HUES6 (cell line): ENCODE measurements at regions not wholly inside any gene's neighbourhood (a gene's known extent, or its start where the extent isn't known, plus 50 kb on each side); places are given as distances from the start of the nearest gene placed in this dataset.

ENCODE experiments used
- H3K27ac ChIP-seq: 2 replicates; pipeline ENCODE4 v1.7.0; 2013; ENCODE audit warnings: low read depth, mild to moderate bottlenecking, low read length, inconsistent platforms
- H3K27me3 ChIP-seq: 2 replicates; pipeline ENCODE4 v1.6.1; 2013; ENCODE audit warnings: low read length; ENCODE audit not compliant: control insufficient read depth, insufficient read depth
- H3K36me3 ChIP-seq: 2 replicates; pipeline ENCODE4 v1.6.1; 2013; ENCODE audit warnings: low read length; ENCODE audit not compliant: control insufficient read depth, insufficient read depth
- H3K4me1 ChIP-seq: 2 replicates; pipeline ENCODE4 v1.6.1; 2013; ENCODE audit warnings: low read length; ENCODE audit not compliant: control insufficient read depth, insufficient read depth
- H3K4me3 ChIP-seq: 2 replicates; pipeline ENCODE4 v1.5.1; 2013; ENCODE audit warnings: low read depth, low read length
- H3K9ac ChIP-seq: one replicate; pipeline ENCODE4 v1.6.1; 2013; ENCODE audit warnings: mild to moderate bottlenecking, low read length
- H3K9me3 ChIP-seq: 2 replicates; pipeline ENCODE4 v1.6.1; 2013; ENCODE audit warnings: low read depth, low read length; ENCODE audit not compliant: control insufficient read depth, insufficient read depth

- no peak overlapping the region for H3K9ac ChIP-seq
- H3K4me3 ChIP-seq: no peak overlapping the region
- peaks cover 19% of the 10 kb centered on the region for H3K9me3 ChIP-seq
- peaks cover 10% of the 10 kb centered on the region; the same call in 1 of the 2 replicates for H3K27me3 ChIP-seq
- no peak overlapping the region for H3K27ac ChIP-seq
- no peaks in the 10 kb centered on the region for H3K4me1 ChIP-seq
- no peaks in the 10 kb centered on the region for H3K36me3 ChIP-seq
Measured at GRCh38 chr1:223445402-223445801, 52.2 kb downstream of the CCDC185 start.

- no peaks in the 10 kb centered on the region for H3K27me3 ChIP-seq
- H3K27ac ChIP-seq: no peak overlapping the region
- H3K9ac ChIP-seq: no peak overlapping the region
- no peak overlapping the region for H3K4me3 ChIP-seq
- H3K9me3 ChIP-seq: no peaks in the 10 kb centered on the region
- H3K36me3 ChIP-seq: no peaks in the 10 kb centered on the region
- H3K4me1 ChIP-seq: no peaks in the 10 kb centered on the region
Measured at GRCh38 chr1:223453902-223454301, 60.7 kb downstream of the CCDC185 start.

- no peak overlapping the region for H3K27ac ChIP-seq
- H3K36me3 ChIP-seq: no peaks in the 10 kb centered on the region
- no peaks in the 10 kb centered on the region for H3K27me3 ChIP-seq
- no peaks in the 10 kb centered on the region for H3K4me1 ChIP-seq
- no peak overlapping the region for H3K4me3 ChIP-seq
- H3K9ac ChIP-seq: no peak overlapping the region
- H3K9me3 ChIP-seq: no peaks in the 10 kb centered on the region
Measured at GRCh38 chr1:223454959-223455358, 61.7 kb downstream of the CCDC185 start.

GRCh38 chr1:223455470-223455869, 62.3 kb downstream of the CCDC185 start:
- no peaks in the 10 kb centered on the region for H3K36me3 ChIP-seq
- no peaks in the 10 kb centered on the region for H3K27me3 ChIP-seq
- no peaks in the 10 kb centered on the region for H3K4me1 ChIP-seq
- H3K9ac ChIP-seq: no peak overlapping the region
- no peak overlapping the region for H3K4me3 ChIP-seq
- H3K27ac ChIP-seq: no peak overlapping the region
- H3K9me3 ChIP-seq: no peaks in the 10 kb centered on the region

GRCh38 chr1:223456747-223457146, 63.5 kb downstream of the CCDC185 start:
- H3K27me3 ChIP-seq: peaks cover 5% of the 10 kb centered on the region; the same call in 1 of the 2 replicates
- no peaks in the 10 kb centered on the region for H3K9me3 ChIP-seq
- H3K36me3 ChIP-seq: no peaks in the 10 kb centered on the region
- no peak overlapping the region for H3K27ac ChIP-seq
- H3K4me1 ChIP-seq: no peaks in the 10 kb centered on the region
- no peak overlapping the region for H3K4me3 ChIP-seq
- H3K9ac ChIP-seq: no peak overlapping the region

GRCh38 chr1:223460566-223461189, 67.5 kb downstream of the CCDC185 start:
- Histone ChIP-seq H3K9me3 (no peaks in the 10 kb centered on the region), H3K27me3 (peaks cover 5% of the 10 kb centered on the region; the same call in 1 of the 2 replicates), H3K9ac (no peak overlapping the region), H3K4me1 (no peaks in the 10 kb centered on the region), H3K36me3 (no peaks in the 10 kb centered on the region), H3K27ac (no peak overlapping the region), H3K4me3 (no peak overlapping the region)

- no peaks in the 10 kb centered on the region for H3K9me3 ChIP-seq
- H3K27ac ChIP-seq: no peak overlapping the region
- no peaks in the 10 kb centered on the region for H3K36me3 ChIP-seq
- H3K9ac ChIP-seq: no peak overlapping the region
- H3K4me3 ChIP-seq: no peak overlapping the region
- peaks cover 5% of the 10 kb centered on the region; the same call in 1 of the 2 replicates for H3K27me3 ChIP-seq
- no peaks in the 10 kb centered on the region for H3K4me1 ChIP-seq
Measured at GRCh38 chr1:223462047-223462630, 68.9 kb downstream of the CCDC185 start.

- Histone ChIP-seq H3K9me3 (no peaks in the 10 kb centered on the region), H3K27me3 (peaks cover 5% of the 10 kb centered on the region; the same call in 1 of the 2 replicates), H3K4me1 (no peaks in the 10 kb centered on the region), H3K9ac (no peak overlapping the region), H3K4me3 (no peak overlapping the region), H3K27ac (no peak overlapping the region), H3K36me3 (no peaks in the 10 kb centered on the region)
Measured at GRCh38 chr1:223462866-223463404, 69.7 kb downstream of the CCDC185 start.

GRCh38 chr1:223466151-223466550, 72.9 kb downstream of the CCDC185 start:
- H3K4me3 ChIP-seq: no peak overlapping the region
- H3K9me3 ChIP-seq: no peaks in the 10 kb centered on the region

GRCh38 chr1:223471566-223471965, 78.4 kb downstream of the CCDC185 start:
- no peak overlapping the region for H3K9ac ChIP-seq
- no peaks in the 10 kb centered on the region for H3K27me3 ChIP-seq

More at GRCh38 chr1:223466151-223466550, 72.9 kb downstream of the CCDC185 start:
- Histone ChIP-seq H3K27me3 (peaks cover under 1% of the 10 kb centered on the region; the same call in 1 of the 2 replicates), H3K9ac (no peak overlapping the region), H3K36me3 (no peaks in the 10 kb centered on the region), H3K27ac (no peak overlapping the region), H3K4me1 (no peaks in the 10 kb centered on the region)

GRCh38 chr1:223472057-223472456, 78.8 kb downstream of the CCDC185 start:
- no peaks in the 10 kb centered on the region for H3K4me1 ChIP-seq
- H3K9me3 ChIP-seq: no peaks in the 10 kb centered on the region
- no peaks in the 10 kb centered on the region for H3K27me3 ChIP-seq
- H3K9ac ChIP-seq: no peak overlapping the region
- no peaks in the 10 kb centered on the region for H3K36me3 ChIP-seq
- H3K27ac ChIP-seq: no peak overlapping the region
- H3K4me3 ChIP-seq: no peak overlapping the region

More at GRCh38 chr1:223471566-223471965, 78.4 kb downstream of the CCDC185 start:
- no peaks in the 10 kb centered on the region for H3K36me3 ChIP-seq
- no peaks in the 10 kb centered on the region for H3K4me1 ChIP-seq
- no peak overlapping the region for H3K4me3 ChIP-seq
- no peak overlapping the region for H3K27ac ChIP-seq
- H3K9me3 ChIP-seq: no peaks in the 10 kb centered on the region
